Right lobe of liver (tissue), 6 donors: ENCODE measurements at regions not wholly inside any gene's neighbourhood (a gene's known extent, or its start where the extent isn't known, plus 50 kb on each side); places are given as distances from the start of the nearest gene placed in this dataset.

ENCODE experiments used
- ATAC-seq, 4 donors: fragments of 200-7000 bp; cut with Tn5 transposase; one replicate each; pipeline ENCODE4 v1.9.1; 2020; ENCODE audit warnings: mild to moderate bottlenecking in 4 of 4, moderate library complexity in 4 of 4
- DNase-seq, 3 donors: peaks; one replicate each; pipeline ENCODE4 v3.0.0-alpha.2; 2020
- H3K27ac ChIP-seq, 3 donors: fragments of 200-600 bp; one replicate each; pipeline ENCODE4 v1.8.0; 2022
- H3K27me3 ChIP-seq, 2 donors: fragments of 200-600 bp; one replicate each; pipeline ENCODE4 v1.8.0; 2022
- H3K36me3 ChIP-seq, 4 donors: fragments of 200-600 bp; sonication (generic) in 1 of 4; one replicate each; pipeline versions ENCODE4 v1.5.1 to v1.8.0; 2017 to 2022; ENCODE audit warnings: control low read depth in 1 of 4
- H3K4me1 ChIP-seq, 4 donors: fragments of 200-600 bp; sonication (generic) in 1 of 4; one replicate each; pipeline versions ENCODE4 v1.5.1 to v1.8.0; 2017 to 2022; ENCODE audit warnings: control low read depth in 1 of 4
- H3K4me3 ChIP-seq, 3 donors: fragments of 200-600 bp; one replicate each; pipeline ENCODE4 v1.8.0; 2022
- H3K9me3 ChIP-seq, 4 donors: fragments of 200-600 bp; sonication (generic) in 1 of 4; one replicate each; pipeline versions ENCODE4 v1.5.1 to v1.8.0; 2017 to 2022; ENCODE audit warnings: control low read depth in 1 of 4
- POLR2A ChIP-seq: fragments of 450-650 bp; IDR thresholded peaks from one replicate; pipeline ENCODE4 v1.6.1; 2017; ENCODE audit warnings: antibody characterized with exemption, mild to moderate bottlenecking
- WGBS: methylation state at CpG from one replicate; pipeline ENCODE4 v1.1.6; 2018; ENCODE audit warnings: low coverage, low lambda C conversion rate; ENCODE audit not compliant: insufficient coverage; ENCODE audit errors: missing lambda C conversion rate; 5-methylcytosine and 5-hydroxymethylcytosine counted together
- intact Hi-C, 2 donors: fragments of 100-400 bp; cut with DNase I; formaldehyde crosslinking; loops; one replicate each; pipeline versions ENCODE4 v1.11.2 to v1.14.1; 2022
- TF ChIP-seq, protein P1 (sequence below), 4 donors: fragments of 200-600 bp in 3 of 4; fragments of 450-650 bp in 1 of 4; IDR thresholded peaks; one replicate each; pipeline versions ENCODE4 v1.5.1 to v1.8.0; 2016 to 2022; ENCODE audit warnings: antibody characterized with exemption in 4 of 4, mild to moderate bottlenecking in 2 of 4
- donor health status: DM: no; HTN: yes; CAD: no.
- donor health status: DM: no; HTN: no; CAD: no.
- donor health status: DM: no; HTN: no; CAD: no.
- donor health status: DM: no; HTN: yes; CAD: no.
- donor health status: DM: no; HTN: yes; CAD: no.

DNA sequence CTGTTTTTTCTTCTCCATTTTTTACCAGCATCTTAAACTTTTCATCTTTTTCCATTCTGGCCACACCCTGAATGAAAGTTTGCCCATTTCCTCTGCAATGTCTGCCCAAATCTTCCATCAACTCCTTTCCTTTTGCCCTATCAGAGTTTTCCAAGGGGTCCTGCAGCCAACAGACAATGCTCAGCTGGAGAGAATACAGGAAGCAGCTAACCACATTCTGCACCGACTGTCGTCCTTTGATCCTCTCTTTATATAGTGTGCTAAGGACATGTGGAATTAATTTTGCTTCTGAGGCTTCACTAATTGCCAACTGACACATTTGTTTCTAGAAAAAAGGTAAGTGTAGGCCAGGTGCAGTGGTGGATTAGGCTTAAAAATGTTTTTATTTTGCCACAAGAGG is 50.5 kb upstream of the DLX2 start:
- TF ChIP-seq, protein P1, sequence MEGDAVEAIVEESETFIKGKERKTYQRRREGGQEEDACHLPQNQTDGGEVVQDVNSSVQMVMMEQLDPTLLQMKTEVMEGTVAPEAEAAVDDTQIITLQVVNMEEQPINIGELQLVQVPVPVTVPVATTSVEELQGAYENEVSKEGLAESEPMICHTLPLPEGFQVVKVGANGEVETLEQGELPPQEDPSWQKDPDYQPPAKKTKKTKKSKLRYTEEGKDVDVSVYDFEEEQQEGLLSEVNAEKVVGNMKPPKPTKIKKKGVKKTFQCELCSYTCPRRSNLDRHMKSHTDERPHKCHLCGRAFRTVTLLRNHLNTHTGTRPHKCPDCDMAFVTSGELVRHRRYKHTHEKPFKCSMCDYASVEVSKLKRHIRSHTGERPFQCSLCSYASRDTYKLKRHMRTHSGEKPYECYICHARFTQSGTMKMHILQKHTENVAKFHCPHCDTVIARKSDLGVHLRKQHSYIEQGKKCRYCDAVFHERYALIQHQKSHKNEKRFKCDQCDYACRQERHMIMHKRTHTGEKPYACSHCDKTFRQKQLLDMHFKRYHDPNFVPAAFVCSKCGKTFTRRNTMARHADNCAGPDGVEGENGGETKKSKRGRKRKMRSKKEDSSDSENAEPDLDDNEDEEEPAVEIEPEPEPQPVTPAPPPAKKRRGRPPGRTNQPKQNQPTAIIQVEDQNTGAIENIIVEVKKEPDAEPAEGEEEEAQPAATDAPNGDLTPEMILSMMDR (IDR thresholded peaks at IDR 0.05), result peak in 2 of 4 donors; percentile 16 to 46
- no peak for TF ChIP-seq POLR2A
- H3K27ac ChIP-seq, result no peak overlapping the region
- DNase-seq (no peak), ATAC-seq (no peak)
- no peak overlapping the region for H3K4me3 ChIP-seq
- no peaks in the 10 kb centered on the region for H3K4me1 ChIP-seq
- WGBS, result 6% methylated on average over 2 of the region's 2 CpGs
- intact Hi-C loops, result no loop called here
- no peaks in the 10 kb centered on the region for H3K36me3 ChIP-seq
- H3K27me3 ChIP-seq, result no peaks in the 10 kb centered on the region
- no peaks in the 10 kb centered on the region for H3K9me3 ChIP-seq

DNA sequence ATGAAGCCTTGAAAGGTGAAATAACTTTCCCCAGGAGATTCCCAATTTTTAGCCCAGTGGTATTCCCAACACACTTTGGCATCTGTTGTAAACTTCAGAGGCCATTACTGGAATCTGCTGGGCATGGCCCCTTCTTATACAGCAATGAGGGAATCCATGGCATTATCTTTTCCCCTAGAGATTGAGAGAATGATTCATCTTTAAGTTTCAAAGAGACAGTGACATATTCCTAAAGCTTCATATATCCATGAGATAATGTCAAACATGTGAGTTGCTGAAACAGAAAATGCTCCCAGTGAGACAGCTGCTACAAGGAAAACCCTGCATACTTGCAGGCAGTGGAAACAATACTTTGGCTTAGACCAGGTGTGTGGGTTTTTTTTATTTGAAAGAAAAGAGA is 51.1 kb upstream of the DLX2 start:
- no peak overlapping the region for H3K4me3 ChIP-seq
- no peaks in the 10 kb centered on the region for H3K27me3 ChIP-seq
- intact Hi-C loops, result no loop called here
- no peak overlapping the region for H3K27ac ChIP-seq
- no peaks in the 10 kb centered on the region for H3K4me1 ChIP-seq
- no peak for TF ChIP-seq POLR2A
- TF ChIP-seq, protein P1 (IDR thresholded peaks at IDR 0.05), result no peak
- no peak for ATAC-seq
- H3K36me3 ChIP-seq, result no peaks in the 10 kb centered on the region
- no peaks in the 10 kb centered on the region for H3K9me3 ChIP-seq
- no peak for DNase-seq

GRCh38 chr2:172155752-172156151 is 53.1 kb upstream of the DLX2 start:
- no peaks in the 10 kb centered on the region for H3K27me3 ChIP-seq
- no peaks in the 10 kb centered on the region for H3K36me3 ChIP-seq
- H3K9me3 ChIP-seq, result peaks cover 0 to 2% (median 0%) of the 10 kb centered on the region in 4 donors
- intact Hi-C loops, result no loop called here
- WGBS, result 80% methylated on average over 12 of the region's 12 CpGs
- no peak overlapping the region for H3K27ac ChIP-seq
- no peak for ATAC-seq
- DNase-seq, result no peak
- no peak for TF ChIP-seq POLR2A
- TF ChIP-seq, protein P1 (IDR thresholded peaks at IDR 0.05), result no peak
- no peak overlapping the region for H3K4me3 ChIP-seq
- no peaks in the 10 kb centered on the region for H3K4me1 ChIP-seq

DNA sequence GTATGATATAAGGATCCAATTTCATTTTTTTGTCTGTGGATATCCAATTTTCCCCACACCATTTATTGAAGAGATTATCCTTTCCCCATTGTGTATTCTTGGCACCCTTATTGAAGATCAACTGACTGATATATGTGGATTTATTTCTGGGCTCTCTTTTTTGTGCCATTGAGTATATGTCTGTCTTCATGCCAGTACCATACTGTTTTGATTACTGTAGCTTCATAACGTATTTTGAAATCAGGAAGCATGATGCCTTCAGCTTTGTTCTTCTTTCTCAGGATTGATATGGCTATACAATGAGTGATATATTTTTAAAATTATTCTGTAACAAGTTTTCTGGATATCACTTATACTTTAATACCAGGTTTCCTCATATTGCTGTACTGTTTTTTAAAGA is 58.1 kb upstream of the DLX2 start:
- 64% methylated on average over 1 of the region's 1 CpG for WGBS
- TF ChIP-seq, protein P1 (IDR thresholded peaks at IDR 0.05), result no peak
- TF ChIP-seq POLR2A, result no peak

DNA sequence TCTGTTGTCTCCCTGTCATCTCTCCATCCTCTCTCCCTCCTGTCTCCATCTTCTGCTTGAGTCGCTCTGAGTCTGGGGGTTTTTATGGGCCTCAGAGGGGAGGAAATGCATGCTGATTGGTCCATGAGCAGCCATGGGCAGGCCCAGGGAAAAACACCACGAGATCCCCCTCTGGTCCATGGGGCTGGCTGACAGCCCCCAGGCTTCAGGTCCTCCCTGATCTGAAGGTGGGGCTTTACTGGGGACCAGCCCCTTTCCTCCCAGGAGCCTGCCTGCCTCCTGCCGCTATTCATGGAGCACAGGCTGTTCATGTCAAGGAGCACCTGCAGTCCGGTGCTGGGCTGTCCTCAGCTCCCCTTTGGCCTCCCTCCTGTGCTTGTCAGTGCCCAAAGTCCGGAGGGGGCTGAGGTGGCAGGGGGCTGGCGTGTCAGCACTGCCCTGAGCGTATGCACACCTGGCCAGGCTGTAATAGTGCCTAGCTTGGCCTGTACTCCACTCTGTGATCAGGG is 59.6 kb upstream of the DLX2 start:
- ATAC-seq, result no peak
- no CpG with 5 or more reads among the region's 7 CpGs for WGBS
- Histone ChIP-seq H3K4me1 (no peaks in the 10 kb centered on the region), H3K27ac (no peak overlapping the region), H3K27me3 (no peaks in the 10 kb centered on the region), H3K36me3 (no peaks in the 10 kb centered on the region), H3K9me3 (peaks cover 0 to 6% (median 0%) of the 10 kb centered on the region in 4 donors), H3K4me3 (no peak overlapping the region)
- DNase-seq, result no peak
- TF ChIP-seq, protein P1 (IDR thresholded peaks at IDR 0.05), result no peak
- TF ChIP-seq POLR2A, result no peak
- intact Hi-C loops, result no loop called here

More for the DNA sequence above, 58.1 kb upstream of the DLX2 start:
- Histone ChIP-seq H3K4me1 (no peaks in the 10 kb centered on the region), H3K36me3 (no peaks in the 10 kb centered on the region), H3K27me3 (no peaks in the 10 kb centered on the region), H3K9me3 (peaks cover 0 to 6% (median 0%) of the 10 kb centered on the region in 4 donors), H3K27ac (no peak overlapping the region), H3K4me3 (no peak overlapping the region)
- intact Hi-C loops, result no loop called here
- no peak for DNase-seq
- ATAC-seq, result no peak
